HG02571 (cell line): ENCODE measurements at regions not wholly inside any gene's neighbourhood (a gene's known extent, or its start where the extent isn't known, plus 50 kb on each side); places are given as distances from the start of the nearest gene placed in this dataset.

Source experiments
- ATAC-seq: cut with Tn5 transposase; IDR thresholded peaks from one replicate; pipeline ENCODE4 v1.9.1; 2021; ENCODE audit warnings: mild to moderate bottlenecking, moderate library complexity; ENCODE audit not compliant: unreplicated experiment

DNA sequence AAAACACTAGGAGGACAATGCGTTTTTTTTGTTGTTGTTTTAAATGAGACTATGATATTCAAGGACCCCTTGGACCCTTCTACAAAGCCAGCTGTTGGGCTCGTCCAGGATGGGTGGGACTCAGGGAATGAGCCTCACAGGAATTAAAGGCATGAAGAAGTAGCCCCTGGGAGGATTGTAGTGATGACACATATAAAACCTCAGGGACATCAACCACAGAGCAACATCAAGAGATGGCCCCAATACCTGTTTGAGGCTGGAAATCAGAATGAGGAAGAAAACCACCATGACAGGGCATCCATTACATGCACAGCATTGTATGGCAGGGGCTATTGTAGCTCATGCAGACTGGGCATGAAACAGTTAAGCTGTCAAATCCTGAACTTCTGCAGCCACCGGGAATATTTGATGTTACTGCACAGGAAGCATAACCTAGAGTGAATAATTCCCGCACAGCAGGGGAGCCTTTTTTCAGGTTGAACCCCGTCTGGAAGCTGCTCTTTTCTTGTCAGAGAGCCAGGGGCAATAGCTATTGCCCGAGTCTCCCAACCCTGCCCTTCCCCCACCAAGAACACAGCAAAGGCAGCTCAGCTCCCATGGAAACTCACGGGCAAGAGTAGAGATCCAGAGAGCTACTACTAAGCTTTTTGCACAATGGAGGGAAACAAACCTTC is 140.2 kb upstream of the FGGY start:
- no peak for ATAC-seq

DNA sequence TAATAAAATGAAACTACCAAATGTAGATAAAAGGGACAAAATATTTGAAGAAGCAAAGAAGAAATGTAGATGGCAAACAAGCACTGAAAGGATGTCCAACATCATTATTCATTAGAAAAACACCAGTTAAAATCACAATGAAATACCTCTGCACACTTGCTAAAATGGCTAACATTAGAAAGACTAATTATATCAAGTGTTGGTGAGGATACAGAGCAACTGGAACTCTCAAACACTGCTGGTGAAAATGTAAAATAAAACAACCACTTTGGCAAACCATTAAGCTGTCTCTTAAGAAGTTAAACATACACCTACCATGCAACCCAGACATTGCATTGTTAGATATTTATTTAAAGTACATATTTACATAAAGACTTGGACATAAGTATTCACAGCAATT is 138.6 kb upstream of the FGGY start:
- ATAC-seq: no peak

DNA sequence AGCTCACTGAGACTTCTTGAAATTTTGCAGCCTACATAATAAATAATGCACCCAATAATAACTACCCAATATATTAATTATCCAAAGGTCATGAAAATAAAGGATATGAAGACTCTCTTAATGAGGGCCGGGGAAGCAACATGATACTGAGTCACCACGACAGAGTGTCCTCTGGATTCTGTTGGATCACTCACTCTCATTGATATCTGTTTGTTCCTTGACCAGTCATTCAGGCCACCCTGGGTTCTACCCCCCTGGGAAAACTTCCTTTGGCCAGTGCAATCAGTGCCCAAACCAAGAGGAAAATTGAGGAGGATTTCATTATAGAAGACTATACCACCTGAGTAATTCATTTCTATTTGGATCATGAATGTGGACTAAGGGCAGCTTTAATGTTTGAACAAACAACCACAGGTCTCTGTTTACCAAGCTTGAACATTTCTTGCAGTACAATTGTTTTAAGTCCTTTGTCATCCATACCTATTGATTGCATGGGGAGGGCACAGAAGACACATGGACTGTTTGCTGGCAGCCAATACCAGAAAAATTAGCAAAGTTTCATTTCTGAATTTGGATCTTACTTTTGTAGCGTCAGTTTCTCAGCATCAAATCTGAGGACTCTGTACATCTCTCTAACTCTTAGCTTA is 137.2 kb upstream of the FGGY start:
- ATAC-seq: no peak

- ATAC-seq: no peak
Observed at GRCh38 chr1:59161136-59161535, 135.8 kb upstream of the FGGY start.

GRCh38 chr1:59162665-59163064 is 134.2 kb upstream of the FGGY start:
- ATAC-seq: no peak

- ATAC-seq: no peak
Observed at GRCh38 chr1:59163268-59164092, 133.4 kb upstream of the FGGY start.

GRCh38 chr1:59164371-59164770 is 132.5 kb upstream of the FGGY start:
- ATAC-seq: no peak

- ATAC-seq: no peak
Observed at GRCh38 chr1:59165353-59165752, 131.5 kb upstream of the FGGY start.

- no peak for ATAC-seq
Observed at GRCh38 chr1:59169703-59170102, 127.2 kb upstream of the FGGY start.

DNA sequence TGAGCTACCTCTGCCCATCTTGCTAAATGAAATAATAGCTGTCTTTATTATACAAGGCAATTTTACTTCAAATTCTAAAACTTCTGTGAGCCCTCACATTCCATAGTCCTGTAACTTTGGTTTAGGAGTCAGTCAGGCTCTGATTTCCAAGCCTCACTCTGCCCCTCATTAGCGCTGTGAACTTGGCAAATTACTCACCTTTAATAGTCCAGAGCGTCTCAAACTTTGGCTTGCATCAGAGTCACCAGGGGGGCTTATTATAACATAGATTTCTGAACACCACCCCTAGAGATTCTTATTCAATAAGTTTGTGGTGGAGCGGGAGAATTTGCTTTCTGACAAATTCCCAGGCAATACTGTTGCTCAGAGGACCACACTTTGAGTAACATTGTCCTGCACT is 126.2 kb upstream of the FGGY start:
- no peak for ATAC-seq

DNA sequence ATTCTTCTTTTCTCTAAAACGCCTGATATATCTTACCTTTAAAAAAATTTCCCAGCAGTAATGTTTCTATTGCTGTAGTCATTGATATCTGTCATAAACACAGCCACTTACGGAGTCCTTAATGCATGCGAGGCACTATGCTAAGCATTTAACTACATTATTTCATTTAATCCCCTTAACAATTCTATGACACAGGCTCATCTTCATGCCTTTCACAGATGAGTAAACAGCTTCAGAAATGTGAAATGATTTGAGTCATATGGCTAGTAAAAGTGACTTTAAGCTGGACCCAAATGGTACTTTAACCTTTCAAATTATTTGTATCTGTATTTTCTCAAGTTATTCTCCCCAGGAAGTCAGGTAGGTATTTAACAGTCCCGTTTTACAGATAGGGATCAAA is 125.1 kb upstream of the FGGY start:
- no peak for ATAC-seq

- ATAC-seq: no peak
Observed at GRCh38 chr1:59172693-59173092, 124.2 kb upstream of the FGGY start.

DNA sequence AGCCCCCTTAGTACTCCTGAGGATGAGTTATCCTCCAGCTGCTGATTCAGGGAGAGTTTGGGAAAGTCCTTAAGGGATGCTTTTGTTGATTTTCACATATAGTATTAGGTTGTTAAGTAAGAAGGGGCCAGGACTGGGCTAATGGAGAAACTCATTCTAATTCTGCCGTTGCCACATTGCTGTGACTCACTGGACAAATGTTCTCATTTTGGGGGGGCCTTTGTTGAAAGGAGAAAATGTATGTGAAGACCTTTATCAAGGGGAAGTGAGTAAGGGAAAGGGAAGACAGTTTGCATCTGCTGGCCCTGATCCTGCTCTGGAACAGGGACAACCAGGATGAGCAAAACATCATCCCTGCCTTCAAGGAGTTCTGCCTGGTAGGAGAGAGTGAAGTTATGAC is 123.2 kb upstream of the FGGY start:
- ATAC-seq: no peak

- ATAC-seq: no peak
Observed at GRCh38 chr1:59176471-59176870, 120.4 kb upstream of the FGGY start.

DNA sequence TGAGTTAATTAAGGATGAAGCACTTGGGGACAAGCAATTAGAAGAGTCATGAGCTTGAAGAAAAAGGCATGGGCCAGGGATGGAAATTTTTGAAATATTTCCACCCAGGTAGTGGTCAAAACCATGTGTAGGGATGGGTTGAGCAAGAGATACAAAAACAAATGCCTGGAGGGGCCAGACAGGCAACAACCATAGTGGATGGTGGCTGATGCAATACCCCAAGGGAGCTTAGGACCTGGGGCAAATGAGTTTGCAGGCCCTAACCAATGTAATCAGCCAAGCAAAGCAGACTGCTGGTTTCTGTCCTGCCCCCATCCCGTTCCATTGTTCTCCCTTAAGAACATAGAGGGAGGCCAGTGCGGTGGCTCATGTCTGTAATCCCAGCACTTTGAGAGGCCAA is 119.1 kb upstream of the FGGY start:
- no peak for ATAC-seq

DNA sequence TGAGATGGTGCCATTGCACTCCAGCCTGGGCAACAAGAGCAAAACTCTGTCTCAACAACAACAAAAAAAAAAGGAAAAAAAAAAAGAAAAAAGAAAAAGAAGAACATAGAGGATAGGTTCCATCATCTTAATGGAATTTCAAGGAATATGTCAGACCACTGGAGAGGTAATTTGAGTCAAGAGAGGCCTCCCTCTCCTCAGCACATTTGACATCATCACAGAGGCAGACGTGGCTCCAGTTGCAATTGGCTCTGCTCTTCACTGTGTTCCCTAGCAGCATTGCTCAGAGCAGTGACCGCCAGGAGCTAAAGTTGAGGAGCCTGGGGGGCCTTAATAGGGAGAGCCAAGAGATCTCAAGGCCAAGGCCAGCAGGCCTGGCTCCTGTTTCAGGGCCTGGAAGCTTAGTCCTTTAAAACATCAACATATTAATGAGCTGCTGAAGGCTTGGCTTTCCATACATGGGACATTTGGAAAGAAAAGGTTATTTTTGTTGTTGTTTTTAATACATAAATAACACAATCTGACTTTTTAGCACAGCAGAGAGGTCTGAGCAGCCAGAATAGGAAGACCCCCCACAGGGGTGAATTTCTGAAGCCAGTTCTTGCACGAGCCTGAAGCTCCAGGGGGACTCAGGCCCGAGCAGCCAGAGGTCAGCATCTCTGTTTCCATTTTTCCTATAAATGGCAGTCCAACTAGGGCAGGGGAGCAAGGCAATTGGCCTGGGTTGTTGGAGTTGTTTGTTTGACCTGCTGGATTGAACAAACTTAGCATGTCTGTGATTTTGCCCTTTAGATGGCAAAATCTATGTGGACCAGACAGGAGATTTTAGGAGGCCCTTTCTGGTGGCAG is 118.3 kb upstream of the FGGY start:
- no peak for ATAC-seq

GRCh38 chr1:59179673-59180072 is 117.2 kb upstream of the FGGY start:
- ATAC-seq: no peak

- ATAC-seq: no peak
Observed at GRCh38 chr1:59180735-59181134, 116.2 kb upstream of the FGGY start.

DNA sequence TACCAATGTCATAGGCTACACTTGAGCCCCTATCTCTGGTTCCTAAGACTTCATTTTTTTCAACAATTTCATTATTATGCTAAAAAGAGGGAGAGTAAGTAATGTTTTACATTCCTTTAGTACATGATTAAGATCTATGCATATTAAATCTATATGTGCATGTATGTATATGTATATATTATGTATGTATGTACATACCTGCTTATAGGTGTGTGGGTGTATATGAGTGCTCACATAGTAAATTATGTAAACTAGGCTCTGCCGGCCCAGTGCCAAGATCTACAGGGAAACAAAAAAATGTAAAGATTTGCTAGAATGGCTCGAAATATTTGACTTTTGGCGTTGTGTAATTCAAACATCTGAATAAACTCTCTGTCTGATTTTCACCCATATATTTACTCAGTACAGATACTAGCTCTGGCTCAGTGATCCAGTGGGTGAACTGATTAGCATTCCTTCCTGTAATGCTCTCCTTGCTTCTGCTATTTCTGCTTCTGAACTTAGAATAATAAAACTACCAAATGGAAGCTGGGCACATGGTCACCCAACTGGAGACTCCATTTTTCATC is 113.1 kb upstream of the FGGY start:
- ATAC-seq: no peak

GRCh38 chr1:59184365-59184905 is 112.5 kb upstream of the FGGY start:
- no peak for ATAC-seq
